Neural progenitor cell (in vitro differentiated cells): ENCODE measurements at regions not wholly inside any gene's neighbourhood (a gene's known extent, or its start where the extent isn't known, plus 50 kb on each side); places are given as distances from the start of the nearest gene placed in this dataset.

Experiments used
- EZH2 ChIP-seq: fragments of 200-600 bp; sonication (generic); IDR thresholded peaks from 2 replicates; pipeline ENCODE4 v1.6.1; 2017; ENCODE audit warnings: antibody characterized with exemption, mild to moderate bottlenecking, moderate library complexity
- EZH2phosphoT487 ChIP-seq: fragments of 200-600 bp; sonication (generic); IDR thresholded peaks from 2 replicates; pipeline ENCODE4 v1.6.1; 2017; ENCODE audit warnings: antibody characterized with exemption
- TF ChIP-seq, protein P1 (sequence below): fragments of 200-600 bp; sonication (generic); IDR thresholded peaks from 2 replicates; pipeline ENCODE4 v1.5.1; 2017; ENCODE audit warnings: antibody characterized with exemption, mild to moderate bottlenecking

DNA sequence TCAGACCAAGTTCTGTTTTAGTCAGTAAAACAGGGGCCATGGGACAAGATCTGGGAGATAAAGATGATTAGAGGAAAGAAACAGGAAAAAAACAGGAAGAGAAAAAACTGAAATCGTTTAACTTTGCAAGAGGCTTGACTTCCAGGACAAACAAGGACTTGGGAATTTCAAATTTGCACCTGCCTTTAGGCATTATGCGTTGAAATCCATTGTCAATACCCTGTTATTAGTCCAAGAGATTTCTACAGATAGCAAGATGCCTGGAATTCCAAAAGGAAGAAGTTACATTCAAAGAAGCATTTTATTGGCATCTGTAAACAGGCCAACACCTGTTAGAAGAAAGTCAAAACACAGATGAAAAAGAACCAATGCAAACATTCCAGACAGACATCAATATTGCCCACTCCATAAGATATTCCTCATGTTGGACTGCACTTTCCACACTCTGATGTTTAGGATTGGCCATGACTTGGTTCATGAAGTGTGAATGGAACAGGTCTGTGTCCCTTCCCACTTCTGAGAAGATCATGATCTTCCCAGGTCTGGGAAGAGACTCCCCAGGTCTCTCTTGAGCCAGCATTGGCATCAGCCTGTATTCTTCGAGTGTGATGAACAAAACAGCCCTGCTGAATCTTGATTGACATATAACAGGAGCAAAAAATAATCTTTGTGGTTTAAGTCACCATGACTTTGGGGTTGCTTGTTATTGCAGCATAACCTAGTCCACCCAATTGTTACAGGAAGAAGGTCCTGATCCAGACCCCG, 181.4 kb upstream of the FN1 start:
- TF ChIP-seq, protein P1, sequence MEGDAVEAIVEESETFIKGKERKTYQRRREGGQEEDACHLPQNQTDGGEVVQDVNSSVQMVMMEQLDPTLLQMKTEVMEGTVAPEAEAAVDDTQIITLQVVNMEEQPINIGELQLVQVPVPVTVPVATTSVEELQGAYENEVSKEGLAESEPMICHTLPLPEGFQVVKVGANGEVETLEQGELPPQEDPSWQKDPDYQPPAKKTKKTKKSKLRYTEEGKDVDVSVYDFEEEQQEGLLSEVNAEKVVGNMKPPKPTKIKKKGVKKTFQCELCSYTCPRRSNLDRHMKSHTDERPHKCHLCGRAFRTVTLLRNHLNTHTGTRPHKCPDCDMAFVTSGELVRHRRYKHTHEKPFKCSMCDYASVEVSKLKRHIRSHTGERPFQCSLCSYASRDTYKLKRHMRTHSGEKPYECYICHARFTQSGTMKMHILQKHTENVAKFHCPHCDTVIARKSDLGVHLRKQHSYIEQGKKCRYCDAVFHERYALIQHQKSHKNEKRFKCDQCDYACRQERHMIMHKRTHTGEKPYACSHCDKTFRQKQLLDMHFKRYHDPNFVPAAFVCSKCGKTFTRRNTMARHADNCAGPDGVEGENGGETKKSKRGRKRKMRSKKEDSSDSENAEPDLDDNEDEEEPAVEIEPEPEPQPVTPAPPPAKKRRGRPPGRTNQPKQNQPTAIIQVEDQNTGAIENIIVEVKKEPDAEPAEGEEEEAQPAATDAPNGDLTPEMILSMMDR, result no peak
- TF ChIP-seq EZH2 (no peak), EZH2phosphoT487 (no peak)
